Astrocyte (in vitro differentiated cells and primary cell): ENCODE measurements at regions not wholly inside any gene's neighbourhood (a gene's known extent, or its start where the extent isn't known, plus 50 kb on each side); places are given as distances from the start of the nearest gene placed in this dataset.

ENCODE experiments used
- EZH2 ChIP-seq: IDR thresholded peaks from 2 replicates; pipeline ENCODE4 v1.6.1; 2012; ENCODE audit warnings: mild to moderate bottlenecking, low read length, inconsistent platforms; ENCODE audit not compliant: insufficient read depth
- TF ChIP-seq, protein P1 (sequence below): IDR thresholded peaks from 2 replicates; pipeline ENCODE4 v1.5.1; 2011; ENCODE audit warnings: low read depth, mild to moderate bottlenecking, inconsistent platforms, low read length, moderate library complexity; ENCODE audit not compliant: insufficient read depth

DNA sequence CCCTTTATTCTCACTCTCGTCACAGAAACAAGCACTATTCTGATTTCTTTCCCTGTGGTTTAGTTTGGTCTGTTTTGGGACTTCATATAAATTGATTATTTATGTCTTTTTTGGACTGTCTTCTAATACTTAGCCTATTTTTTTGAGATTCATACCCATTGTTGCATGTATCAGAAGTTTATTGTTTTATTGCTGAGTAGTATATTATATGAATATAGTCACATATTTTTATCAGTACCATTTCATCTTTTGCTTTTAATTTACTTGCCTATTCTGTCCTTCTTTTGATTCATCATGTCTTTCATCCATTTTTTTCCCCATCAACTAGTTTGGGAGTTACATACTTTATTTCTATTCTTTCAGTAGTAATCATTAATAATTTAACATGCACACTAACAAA, 112.0 kb downstream of the ID4 start:
- TF ChIP-seq, protein P1, sequence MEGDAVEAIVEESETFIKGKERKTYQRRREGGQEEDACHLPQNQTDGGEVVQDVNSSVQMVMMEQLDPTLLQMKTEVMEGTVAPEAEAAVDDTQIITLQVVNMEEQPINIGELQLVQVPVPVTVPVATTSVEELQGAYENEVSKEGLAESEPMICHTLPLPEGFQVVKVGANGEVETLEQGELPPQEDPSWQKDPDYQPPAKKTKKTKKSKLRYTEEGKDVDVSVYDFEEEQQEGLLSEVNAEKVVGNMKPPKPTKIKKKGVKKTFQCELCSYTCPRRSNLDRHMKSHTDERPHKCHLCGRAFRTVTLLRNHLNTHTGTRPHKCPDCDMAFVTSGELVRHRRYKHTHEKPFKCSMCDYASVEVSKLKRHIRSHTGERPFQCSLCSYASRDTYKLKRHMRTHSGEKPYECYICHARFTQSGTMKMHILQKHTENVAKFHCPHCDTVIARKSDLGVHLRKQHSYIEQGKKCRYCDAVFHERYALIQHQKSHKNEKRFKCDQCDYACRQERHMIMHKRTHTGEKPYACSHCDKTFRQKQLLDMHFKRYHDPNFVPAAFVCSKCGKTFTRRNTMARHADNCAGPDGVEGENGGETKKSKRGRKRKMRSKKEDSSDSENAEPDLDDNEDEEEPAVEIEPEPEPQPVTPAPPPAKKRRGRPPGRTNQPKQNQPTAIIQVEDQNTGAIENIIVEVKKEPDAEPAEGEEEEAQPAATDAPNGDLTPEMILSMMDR: no peak
- no peak for TF ChIP-seq EZH2
